Immature natural killer cell (primary cell): ENCODE measurements at regions not wholly inside any gene's neighbourhood (a gene's known extent, or its start where the extent isn't known, plus 50 kb on each side); places are given as distances from the start of the nearest gene placed in this dataset.
"Not testable (repeated sequence)": the region's sequence is repeated elsewhere in the genome, so short reads cannot be mapped to it uniquely, and the experiment has no call there.

Experiments used
- DNase-seq, 3 donors: peaks; one replicate each; pipeline ENCODE4 v3.0.0; 2022; ENCODE audit warnings: mixed read lengths in 1 of 3
- H3K27ac Mint-ChIP-seq, 6 donors: one replicate each; pipeline ENCODE4 v1.8.0; 2020; ENCODE audit warnings: mixed read lengths in 6 of 6, mild to moderate bottlenecking in 5 of 6, inconsistent platforms in 4 of 6, moderate library complexity in 3 of 6
- H3K27me3 Mint-ChIP-seq, 3 donors: one replicate each; pipeline ENCODE4 v1.8.0; 2020 to 2021; ENCODE audit warnings: low read depth in 3 of 3, mild to moderate bottlenecking in 3 of 3, mixed read lengths in 3 of 3, moderate library complexity in 3 of 3, inconsistent platforms in 1 of 3
- H3K36me3 Mint-ChIP-seq, 3 donors: one replicate each; pipeline ENCODE4 v1.8.0; 2020; ENCODE audit warnings: mixed read lengths in 3 of 3, inconsistent platforms in 2 of 3, mild to moderate bottlenecking in 2 of 3
- H3K4me1 Mint-ChIP-seq, 2 donors: one replicate each; pipeline ENCODE4 v1.8.0; 2020; ENCODE audit warnings: inconsistent platforms in 2 of 2, mild to moderate bottlenecking in 2 of 2, mixed read lengths in 2 of 2, moderate library complexity in 1 of 2
- H3K4me3 Mint-ChIP-seq, 5 donors: one replicate each; pipeline ENCODE4 v1.8.0; 2020; ENCODE audit warnings: mild to moderate bottlenecking in 5 of 5, mixed read lengths in 5 of 5, inconsistent platforms in 3 of 5, moderate library complexity in 3 of 5
- H3K9me3 Mint-ChIP-seq, 6 donors: one replicate each; pipeline ENCODE4 v1.8.0; 2020; ENCODE audit warnings: mild to moderate bottlenecking in 6 of 6, mixed read lengths in 6 of 6, inconsistent platforms in 4 of 6, moderate library complexity in 3 of 6

DNA sequence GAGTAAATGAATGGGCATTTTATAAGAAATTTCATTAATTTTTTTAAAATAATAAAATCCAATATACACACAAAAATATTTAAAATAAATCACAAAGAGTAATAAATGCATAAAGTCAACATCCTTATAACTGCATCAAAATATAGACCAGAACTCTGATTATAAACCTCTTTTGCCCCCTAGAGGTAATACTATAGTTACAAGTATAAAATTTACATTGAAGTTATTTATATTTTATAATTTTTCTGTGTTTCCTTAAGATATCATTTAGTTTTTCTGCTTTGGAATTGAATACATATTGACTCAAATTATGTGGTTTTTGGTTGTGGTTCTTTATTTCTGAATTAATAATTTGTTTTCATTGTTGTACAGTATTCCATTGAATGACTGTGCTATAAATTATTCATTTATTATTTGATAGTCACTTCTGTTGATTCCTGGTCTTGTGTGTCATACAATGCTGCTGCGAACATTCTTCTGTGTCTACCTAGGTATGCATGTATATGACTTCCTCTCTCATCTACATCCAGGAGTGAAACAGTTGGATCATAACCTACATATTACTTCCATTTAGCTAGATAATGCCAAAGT, 673.6 kb downstream of the IPMK start:
- DNase-seq = no peak
- no peak overlapping the region for H3K27ac Mint-ChIP-seq
- H3K4me3 Mint-ChIP-seq = no peak overlapping the region
- H3K27me3 Mint-ChIP-seq = no peaks in the 10 kb centered on the region
- H3K36me3 Mint-ChIP-seq = no peaks in the 10 kb centered on the region
- H3K4me1 Mint-ChIP-seq = no peaks in the 10 kb centered on the region
- H3K9me3 Mint-ChIP-seq = peaks cover 2 to 18% (median 7%) of the 10 kb centered on the region in 6 donors

DNA sequence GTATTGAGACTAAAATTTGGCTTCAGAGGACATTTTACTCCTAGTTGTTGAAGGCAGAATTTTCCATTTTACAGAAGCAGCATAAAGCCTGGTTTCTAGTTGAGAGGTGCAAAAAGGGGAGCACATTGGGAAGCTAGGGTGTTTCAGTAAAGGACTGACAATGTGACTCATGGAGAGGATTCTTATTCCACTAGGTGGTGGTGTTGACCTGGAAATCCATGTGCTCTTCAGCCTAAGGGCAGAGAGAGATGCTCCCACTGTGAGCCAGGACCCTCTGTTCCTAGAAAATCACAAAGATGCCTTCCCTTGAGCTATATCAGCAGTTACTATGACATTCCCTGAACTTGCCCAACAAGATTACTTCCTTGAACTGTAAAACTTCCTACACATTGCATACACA, 687.8 kb downstream of the IPMK start:
- H3K27me3 Mint-ChIP-seq = no peaks in the 10 kb centered on the region
- no peak overlapping the region for H3K4me3 Mint-ChIP-seq
- DNase-seq = no peak
- H3K9me3 Mint-ChIP-seq = peaks cover 8 to 41% (median 16%) of the 10 kb centered on the region in 6 donors
- H3K27ac Mint-ChIP-seq = no peak overlapping the region
- no peaks in the 10 kb centered on the region for H3K4me1 Mint-ChIP-seq
- no peaks in the 10 kb centered on the region for H3K36me3 Mint-ChIP-seq

DNA sequence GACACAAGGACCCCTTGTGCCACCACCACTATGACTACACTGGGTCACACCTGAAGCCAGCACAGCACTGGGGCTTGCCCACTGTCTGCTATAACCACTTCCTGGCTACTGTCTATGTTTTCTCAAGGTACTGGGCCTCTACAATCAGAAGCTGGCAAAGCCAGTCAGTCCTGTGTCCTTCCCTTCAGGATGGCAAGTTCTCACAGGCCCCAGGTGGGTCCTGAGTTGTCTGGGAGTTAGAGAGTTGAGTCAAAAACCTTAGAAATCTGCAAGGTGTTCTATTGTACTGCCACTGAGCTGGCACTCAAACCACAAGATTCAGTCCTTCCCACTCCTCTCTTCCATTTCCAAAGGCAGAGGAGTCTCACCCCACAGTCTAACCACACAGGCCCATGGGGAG, 705.5 kb downstream of the IPMK start:
- H3K4me1 Mint-ChIP-seq = no peaks in the 10 kb centered on the region
- H3K9me3 Mint-ChIP-seq = peaks cover 2 to 39% (median 9%) of the 10 kb centered on the region in 6 donors
- no peaks in the 10 kb centered on the region for H3K36me3 Mint-ChIP-seq
- H3K27me3 Mint-ChIP-seq = peaks cover 0 to 1% (median 1%) of the 10 kb centered on the region in 3 donors
- no peak for DNase-seq
- no peak overlapping the region for H3K4me3 Mint-ChIP-seq
- no peak overlapping the region for H3K27ac Mint-ChIP-seq

DNA sequence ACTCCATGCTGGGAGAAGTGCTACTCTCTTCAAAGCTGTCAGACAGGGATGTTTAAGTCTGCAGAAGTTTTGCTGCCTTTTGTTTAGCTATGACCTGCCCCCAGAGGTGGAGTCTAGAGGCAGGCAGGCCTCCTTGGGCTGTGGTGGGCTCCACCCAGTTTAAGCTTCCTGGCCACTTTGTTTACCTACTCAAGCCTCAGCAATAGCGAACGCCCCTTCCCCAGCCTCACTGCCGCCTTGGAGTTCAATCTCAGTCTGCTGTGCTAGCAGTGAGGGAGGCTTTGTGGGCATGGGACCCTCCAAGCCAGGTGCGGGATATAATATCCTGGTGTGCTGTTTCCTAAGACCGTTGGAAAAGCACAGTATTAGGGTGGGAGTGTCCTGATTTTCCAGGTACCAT, 715.9 kb downstream of the IPMK start:
- H3K4me1 Mint-ChIP-seq, H3K4me3 Mint-ChIP-seq, H3K36me3 Mint-ChIP-seq, H3K27ac Mint-ChIP-seq, H3K27me3 Mint-ChIP-seq, DNase-seq: not testable (repeated sequence)
- H3K9me3 Mint-ChIP-seq = peaks cover 18 to 33% (median 22%) of the 10 kb centered on the region in 6 donors

DNA sequence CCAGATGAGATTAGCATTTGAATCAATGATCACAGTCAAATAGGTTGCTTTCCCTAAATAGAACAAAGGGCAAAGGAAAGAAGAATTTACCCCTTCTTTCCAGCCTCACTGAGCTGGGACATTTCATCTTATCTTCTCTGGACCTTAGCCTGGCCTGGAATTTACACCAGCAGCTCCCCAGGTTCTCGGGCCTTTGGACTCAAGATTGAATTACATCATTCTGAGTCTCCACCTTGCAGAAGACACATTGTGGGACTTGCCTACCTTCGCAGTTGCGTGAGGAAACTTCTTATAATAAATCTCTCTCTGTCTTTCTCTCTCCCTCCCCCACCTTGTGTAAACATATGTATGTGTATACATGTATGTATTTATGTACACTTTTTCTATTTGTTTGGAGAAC, 732.4 kb downstream of the IPMK start:
- no peaks in the 10 kb centered on the region for H3K4me1 Mint-ChIP-seq
- H3K4me3 Mint-ChIP-seq = no peak overlapping the region
- H3K27me3 Mint-ChIP-seq = no peaks in the 10 kb centered on the region
- H3K27ac Mint-ChIP-seq = no peak overlapping the region
- H3K9me3 Mint-ChIP-seq = peaks cover 2 to 11% (median 5%) of the 10 kb centered on the region in 6 donors
- H3K36me3 Mint-ChIP-seq = no peaks in the 10 kb centered on the region
- no peak for DNase-seq

DNA sequence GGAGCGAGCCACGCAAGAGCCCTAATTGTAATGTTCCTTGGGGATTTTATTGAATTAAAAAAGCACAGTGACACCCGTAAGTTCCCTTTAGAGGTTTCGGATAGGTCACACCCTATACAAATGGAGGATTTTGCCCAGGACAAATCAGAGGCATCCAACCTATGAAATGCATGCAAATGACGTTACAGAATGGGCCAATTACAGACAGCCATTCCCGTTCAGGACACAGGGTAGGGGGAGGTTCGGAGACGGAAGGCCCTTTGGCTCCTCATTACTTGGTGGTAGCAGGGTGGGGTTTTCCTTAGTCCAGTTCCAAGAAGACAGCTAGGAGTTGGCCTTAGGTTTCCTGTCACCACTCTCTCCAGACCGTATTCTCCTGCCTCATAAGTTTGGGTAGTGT, 754.1 kb downstream of the IPMK start:
- Mint-ChIP-seq H3K4me1 (no peaks in the 10 kb centered on the region), H3K36me3 (no peaks in the 10 kb centered on the region)

DNA sequence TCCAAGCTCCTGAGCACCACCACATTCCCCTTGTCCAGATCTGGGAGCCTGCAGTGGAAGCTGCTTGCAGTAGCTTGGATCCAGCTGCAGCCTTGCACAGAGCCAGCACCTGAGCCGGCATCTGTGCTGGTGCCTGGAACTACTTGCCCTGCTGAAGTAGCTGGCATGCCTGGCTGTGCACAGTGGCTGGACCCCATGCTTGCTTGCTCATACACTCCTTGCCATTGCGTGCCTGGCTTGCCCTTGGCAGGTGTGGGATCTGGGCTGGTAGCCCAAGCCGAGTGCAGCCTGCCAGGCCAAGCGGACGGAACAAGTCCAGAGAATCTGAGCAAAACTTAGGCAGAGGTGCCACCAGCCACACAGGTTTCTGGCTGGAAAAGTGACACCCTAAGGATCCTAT, 759.9 kb downstream of the IPMK start:
- no peaks in the 10 kb centered on the region for H3K4me1 Mint-ChIP-seq
- H3K27me3 Mint-ChIP-seq = no peaks in the 10 kb centered on the region
- H3K4me3 Mint-ChIP-seq = no peak overlapping the region
- no peaks in the 10 kb centered on the region for H3K36me3 Mint-ChIP-seq
- H3K27ac Mint-ChIP-seq = no peak overlapping the region
- H3K9me3 Mint-ChIP-seq = peaks cover 10 to 31% (median 20%) of the 10 kb centered on the region in 6 donors
- no peak for DNase-seq

More for the DNA sequence above, 754.1 kb downstream of the IPMK start:
- DNase-seq = no peak
- peaks cover 0 to 1% (median 0%) of the 10 kb centered on the region in 3 donors for H3K27me3 Mint-ChIP-seq
- peaks cover 5 to 43% (median 21%) of the 10 kb centered on the region in 6 donors for H3K9me3 Mint-ChIP-seq
- H3K27ac Mint-ChIP-seq = no peak overlapping the region
- H3K4me3 Mint-ChIP-seq = no peak overlapping the region

DNA sequence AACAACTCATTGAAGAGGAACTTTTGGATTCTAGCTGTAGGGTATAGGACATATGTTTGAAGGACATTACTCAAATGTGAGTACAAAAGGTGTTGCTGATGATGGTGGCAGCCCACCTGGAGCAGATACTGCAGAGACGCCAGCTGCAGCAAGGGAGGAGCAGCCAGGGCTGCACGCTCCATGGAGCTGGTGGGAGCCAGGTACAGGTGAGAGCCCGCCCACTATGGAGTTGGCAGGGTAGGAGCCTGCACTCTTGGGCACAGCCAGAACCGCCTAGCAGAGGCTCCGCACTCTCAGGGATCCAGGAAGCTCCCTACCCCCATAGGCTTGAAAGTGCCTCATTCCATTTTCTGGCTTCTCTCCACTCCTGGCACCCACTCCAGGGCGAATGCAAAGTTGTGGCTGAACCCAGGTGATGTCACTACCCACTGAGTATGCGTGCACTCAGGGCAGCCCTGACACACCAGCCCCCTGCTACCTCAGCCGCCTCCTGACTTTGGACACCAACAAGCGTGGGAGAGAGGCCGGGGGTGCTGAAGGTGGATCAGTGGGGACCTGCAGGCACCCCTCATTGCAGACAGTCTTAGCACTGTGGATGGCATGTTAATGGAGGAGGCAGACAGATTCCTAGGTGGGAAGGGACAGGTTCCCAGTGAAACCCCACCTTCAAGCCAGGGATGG, 761.1 kb downstream of the IPMK start:
- DNase-seq = no peak
- Mint-ChIP-seq H3K27me3 (no peaks in the 10 kb centered on the region), H3K27ac (no peak overlapping the region), H3K9me3 (peaks cover 10 to 28% (median 20%) of the 10 kb centered on the region in 6 donors), H3K4me3 (no peak overlapping the region), H3K4me1 (no peaks in the 10 kb centered on the region), H3K36me3 (no peaks in the 10 kb centered on the region)

DNA sequence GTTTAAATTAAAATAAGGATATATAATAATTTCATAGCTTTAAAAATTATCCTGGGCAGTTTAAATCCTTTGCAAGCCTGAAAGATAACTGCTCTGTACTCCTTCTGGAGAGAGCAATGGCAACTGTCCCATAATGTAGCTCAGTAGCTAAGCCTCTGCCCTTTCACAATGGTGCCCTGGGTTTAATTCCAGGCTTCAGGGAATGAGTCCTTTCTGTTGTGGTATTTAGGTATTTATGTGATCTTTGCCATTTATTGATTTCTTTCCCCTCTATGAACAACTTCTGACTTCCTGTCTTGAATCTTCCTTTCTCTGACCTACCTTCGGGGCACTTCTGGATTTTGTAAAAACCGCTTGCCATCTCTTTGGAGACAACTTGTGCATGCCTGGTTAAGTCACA, 773.2 kb downstream of the IPMK start:
- no peaks in the 10 kb centered on the region for H3K4me1 Mint-ChIP-seq
- H3K4me3 Mint-ChIP-seq = no peak overlapping the region
- no peak overlapping the region for H3K27ac Mint-ChIP-seq
- H3K9me3 Mint-ChIP-seq = peaks cover 3 to 29% (median 13%) of the 10 kb centered on the region in 6 donors
- H3K36me3 Mint-ChIP-seq = no peaks in the 10 kb centered on the region
- no peak for DNase-seq
- H3K27me3 Mint-ChIP-seq = peaks cover 0 to 1% (median 0%) of the 10 kb centered on the region in 3 donors

DNA sequence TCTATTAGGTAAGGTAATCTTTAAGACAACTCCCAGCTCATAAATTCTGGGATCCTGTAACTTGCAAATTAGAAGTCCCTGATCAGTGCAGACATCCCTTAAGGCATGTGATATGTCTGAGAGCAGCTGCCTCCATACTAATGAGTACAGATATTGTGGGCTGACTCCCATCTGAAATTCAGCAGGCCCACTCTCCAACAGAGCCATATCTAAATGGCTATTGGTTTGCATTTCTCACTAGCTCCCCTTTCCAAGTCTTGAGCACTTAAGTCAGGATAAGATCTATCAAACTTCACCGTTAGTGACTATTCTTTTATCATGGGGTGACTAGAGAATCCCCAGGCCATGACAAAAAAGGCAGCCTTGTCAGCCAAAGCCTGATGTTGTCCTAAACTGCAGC, 785.4 kb downstream of the IPMK start:
- H3K27ac Mint-ChIP-seq = no peak overlapping the region
- peaks cover 0 to 2% (median 0%) of the 10 kb centered on the region in 3 donors for H3K27me3 Mint-ChIP-seq
- H3K4me3 Mint-ChIP-seq = no peak overlapping the region
- H3K36me3 Mint-ChIP-seq = peaks cover 0 to 2% (median 0%) of the 10 kb centered on the region in 3 donors
- H3K9me3 Mint-ChIP-seq = peaks cover 0 to 35% (median 8%) of the 10 kb centered on the region in 6 donors
- no peak for DNase-seq
- no peaks in the 10 kb centered on the region for H3K4me1 Mint-ChIP-seq

DNA sequence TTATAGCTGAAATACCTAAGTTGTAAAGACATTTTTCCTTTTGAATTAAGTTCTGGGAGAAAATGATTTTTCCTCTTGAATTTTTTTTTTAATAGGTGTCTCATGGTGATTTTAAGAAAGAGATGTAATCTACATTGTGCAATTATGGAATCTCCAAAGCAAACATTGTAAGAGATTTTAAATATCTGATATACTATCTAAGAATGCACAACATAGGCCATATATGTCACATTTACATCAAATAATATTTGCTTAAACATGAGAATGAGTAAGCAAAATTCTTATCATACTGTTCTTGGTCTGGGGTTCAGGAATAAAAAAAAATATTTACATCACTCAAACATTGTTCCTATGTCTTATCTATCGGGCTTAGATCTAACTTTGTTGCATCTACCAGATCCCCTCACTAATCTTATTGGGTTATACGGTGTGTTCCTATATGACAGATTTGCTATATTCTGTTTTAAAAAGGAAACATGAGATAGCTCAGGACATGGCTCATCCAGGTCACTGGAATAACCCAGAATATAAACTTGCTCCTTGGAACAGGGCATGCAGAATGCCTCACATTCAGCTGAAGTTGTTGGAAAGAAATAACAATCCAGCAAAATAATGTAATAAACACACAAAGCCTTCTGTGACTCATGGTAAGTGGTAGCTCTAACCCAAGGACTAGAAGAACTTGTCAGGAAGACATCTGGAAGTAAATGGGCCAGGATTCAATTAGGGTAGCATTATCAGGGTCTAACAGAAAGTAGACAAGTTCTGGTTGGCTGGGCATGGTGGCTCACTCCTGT, 794.7 kb downstream of the IPMK start:
- DNase-seq = no peak
- Mint-ChIP-seq H3K36me3 (no peaks in the 10 kb centered on the region), H3K9me3 (peaks cover 0 to 13% (median 6%) of the 10 kb centered on the region in 6 donors), H3K27ac (no peak overlapping the region), H3K27me3 (no peaks in the 10 kb centered on the region), H3K4me3 (no peak overlapping the region), H3K4me1 (no peaks in the 10 kb centered on the region)

DNA sequence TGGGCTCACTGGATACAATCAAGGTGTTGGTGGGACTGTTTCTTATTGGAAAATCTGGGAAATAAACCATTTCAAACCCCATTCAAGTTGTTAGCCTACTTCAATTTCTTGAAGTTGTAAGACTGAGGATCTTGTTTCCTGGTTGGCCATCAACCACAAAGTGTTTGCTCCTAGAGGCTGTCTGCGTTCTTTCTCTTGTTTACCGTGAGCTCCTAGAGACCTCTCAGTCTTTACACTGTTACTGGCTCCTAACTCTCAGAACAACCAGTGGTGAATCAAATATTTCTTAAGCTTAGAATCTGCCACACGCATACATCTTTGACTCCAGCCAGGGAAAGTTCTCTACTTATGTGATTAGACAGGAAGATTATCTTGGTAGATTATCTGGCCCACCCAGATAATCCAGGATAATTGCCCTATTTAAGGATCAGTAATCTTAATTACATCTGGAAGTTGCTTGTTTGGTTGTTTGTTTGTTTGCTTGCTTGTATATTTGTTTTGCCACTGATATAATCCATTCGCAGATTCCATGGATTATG, 798.7 kb downstream of the IPMK start:
- peaks cover 0 to 1% (median 0%) of the 10 kb centered on the region in 3 donors for H3K27me3 Mint-ChIP-seq
- H3K4me1 Mint-ChIP-seq = no peaks in the 10 kb centered on the region
- H3K27ac Mint-ChIP-seq = no peak overlapping the region
- no peak overlapping the region for H3K4me3 Mint-ChIP-seq
- no peaks in the 10 kb centered on the region for H3K36me3 Mint-ChIP-seq
- no peak for DNase-seq
- H3K9me3 Mint-ChIP-seq = peaks cover 0 to 10% (median 3%) of the 10 kb centered on the region in 6 donors

DNA sequence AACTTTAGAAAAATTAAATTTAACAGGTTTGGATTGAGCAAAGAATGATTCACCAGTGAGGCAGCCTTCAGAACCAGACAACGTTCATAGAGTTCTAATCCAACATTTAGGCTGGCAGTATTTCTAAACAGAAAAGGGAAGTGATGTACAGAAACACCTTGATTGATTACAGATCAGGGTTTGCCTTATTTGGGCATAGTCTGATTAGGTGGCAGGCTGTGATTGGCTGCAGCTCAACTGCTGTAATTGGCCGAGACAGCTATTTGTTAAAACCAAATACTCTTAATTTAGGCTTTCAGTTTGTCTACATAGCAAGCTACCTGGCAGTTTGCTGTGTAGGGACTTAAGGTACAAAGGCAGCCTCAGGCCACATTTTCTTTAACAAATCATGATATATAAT, 802.5 kb downstream of the IPMK start:
- H3K27me3 Mint-ChIP-seq = peaks cover 0 to 1% (median 0%) of the 10 kb centered on the region in 3 donors
- no peak for DNase-seq
- H3K4me1 Mint-ChIP-seq = no peaks in the 10 kb centered on the region
- H3K4me3 Mint-ChIP-seq = no peak overlapping the region
- H3K27ac Mint-ChIP-seq = no peak overlapping the region
- peaks cover 1 to 19% (median 9%) of the 10 kb centered on the region in 6 donors for H3K9me3 Mint-ChIP-seq
- no peaks in the 10 kb centered on the region for H3K36me3 Mint-ChIP-seq

DNA sequence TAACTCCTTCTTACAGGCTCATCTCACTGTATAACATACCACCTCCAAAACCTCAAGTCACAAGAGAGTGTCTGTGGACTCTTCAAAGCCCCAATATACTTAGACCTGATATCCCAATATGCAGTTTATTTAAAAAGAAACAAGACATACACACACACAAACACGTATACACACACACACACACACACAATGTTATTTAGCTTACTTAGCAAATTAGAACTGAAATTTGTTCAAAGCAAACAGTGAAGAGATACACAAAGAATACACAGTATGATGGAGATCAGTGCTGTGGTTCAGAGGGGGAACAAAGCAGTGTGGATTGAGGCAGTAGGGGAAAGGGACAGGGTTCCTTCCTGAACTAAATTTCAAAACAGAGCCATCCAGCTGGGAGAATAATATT, 807.2 kb downstream of the IPMK start:
- Mint-ChIP-seq H3K9me3 (peaks cover 6 to 28% (median 14%) of the 10 kb centered on the region in 6 donors), H3K27me3 (no peaks in the 10 kb centered on the region), H3K36me3 (peaks cover 0 to 3% (median 0%) of the 10 kb centered on the region in 3 donors), H3K4me3 (no peak overlapping the region), H3K4me1 (no peaks in the 10 kb centered on the region), H3K27ac (no peak overlapping the region)
- DNase-seq = no peak
